ENCODE measurements at regions not wholly inside any gene's neighbourhood (a gene's known extent, or its start where the extent isn't known, plus 50 kb on each side); places are given as distances from the start of the nearest gene placed in this dataset.

DNA sequence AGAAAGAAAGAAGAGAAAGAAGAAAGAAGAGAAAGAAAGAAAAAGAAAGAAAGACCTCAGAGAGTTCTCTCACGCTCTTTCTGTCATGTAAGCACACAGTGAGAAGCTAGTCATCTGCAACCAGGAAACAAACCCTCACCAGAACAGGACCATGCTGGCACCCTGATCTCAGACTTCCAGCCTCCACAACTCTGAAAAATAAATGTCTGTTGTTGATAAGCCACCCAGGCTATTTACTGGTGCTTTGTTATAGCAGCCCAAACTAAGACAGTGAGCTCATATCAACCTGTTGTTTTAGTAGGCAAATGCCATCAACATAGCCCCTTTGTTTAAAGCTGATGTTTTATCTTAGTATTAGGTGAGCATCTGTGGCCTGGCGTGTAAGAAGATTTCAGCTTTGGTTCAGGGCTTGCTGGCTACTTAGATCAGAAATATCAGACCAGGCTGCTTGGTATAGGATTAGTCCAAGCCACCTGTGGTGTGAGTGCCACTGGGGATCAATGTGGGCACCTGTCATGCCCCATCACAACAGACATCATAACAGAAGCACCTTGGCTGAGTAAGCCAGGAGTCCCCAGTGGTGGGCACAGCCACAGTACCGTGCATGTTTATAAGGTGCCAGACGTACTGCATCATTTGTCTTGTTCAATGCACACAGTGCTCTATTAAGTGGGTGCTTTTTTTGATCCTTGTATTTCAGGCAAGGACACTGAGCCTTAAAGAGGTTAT lies 94.4 kb downstream of the LBH start:
- Histone ChIP-seq H3K36me3 (ENCODE audit: control insufficient read depth in 1 of 2, insufficient read depth in 2 of 2, low read length in 2 of 2) (no peaks in the 10 kb centered on the region), H3K27ac (ENCODE audit: low read length) (no peak overlapping the region), H3K4me1 (ENCODE audit: control insufficient read depth in 1 of 2, insufficient read depth in 2 of 2, low read length in 2 of 2) (no peaks in the 10 kb centered on the region), H3K27me3 (ENCODE audit: low read depth, low read length) (no peaks in the 10 kb centered on the region), H3K4me3 (ENCODE audit: low read depth in 1 of 2, low read length in 2 of 2) (no peak overlapping the region), H3K9me3 (ENCODE audit: control insufficient read depth in 1 of 2, low read length in 2 of 2) (no peaks in the 10 kb centered on the region)

DNA sequence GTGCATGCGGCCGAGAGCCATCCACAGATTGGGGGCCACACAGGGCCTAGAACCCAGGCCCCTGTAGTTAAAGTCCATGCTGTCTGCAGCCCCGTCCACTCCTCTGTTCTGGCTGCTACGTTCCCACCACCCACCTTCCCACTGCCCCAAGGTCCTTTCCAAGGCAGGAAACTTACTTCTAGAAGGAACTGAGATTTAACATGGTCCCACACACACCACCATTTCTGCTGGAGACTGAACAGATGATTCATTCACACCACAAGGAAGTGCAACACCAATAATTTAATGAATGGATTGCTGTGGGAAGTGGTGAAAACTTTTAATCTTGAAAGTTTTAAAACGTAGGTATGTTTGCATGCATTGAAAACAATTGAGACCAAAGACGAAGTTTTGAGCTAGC lies 95.2 kb downstream of the LBH start:
- Histone ChIP-seq H3K27me3 (ENCODE audit: low read depth, low read length) (no peaks in the 10 kb centered on the region), H3K36me3 (ENCODE audit: control insufficient read depth in 1 of 2, insufficient read depth in 2 of 2, low read length in 2 of 2) (no peaks in the 10 kb centered on the region), H3K27ac (ENCODE audit: low read length) (no peak overlapping the region), H3K9me3 (ENCODE audit: control insufficient read depth in 1 of 2, low read length in 2 of 2) (no peaks in the 10 kb centered on the region), H3K4me1 (ENCODE audit: control insufficient read depth in 1 of 2, insufficient read depth in 2 of 2, low read length in 2 of 2) (no peaks in the 10 kb centered on the region), H3K4me3 (ENCODE audit: low read depth in 1 of 2, low read length in 2 of 2) (no peak overlapping the region)

DNA sequence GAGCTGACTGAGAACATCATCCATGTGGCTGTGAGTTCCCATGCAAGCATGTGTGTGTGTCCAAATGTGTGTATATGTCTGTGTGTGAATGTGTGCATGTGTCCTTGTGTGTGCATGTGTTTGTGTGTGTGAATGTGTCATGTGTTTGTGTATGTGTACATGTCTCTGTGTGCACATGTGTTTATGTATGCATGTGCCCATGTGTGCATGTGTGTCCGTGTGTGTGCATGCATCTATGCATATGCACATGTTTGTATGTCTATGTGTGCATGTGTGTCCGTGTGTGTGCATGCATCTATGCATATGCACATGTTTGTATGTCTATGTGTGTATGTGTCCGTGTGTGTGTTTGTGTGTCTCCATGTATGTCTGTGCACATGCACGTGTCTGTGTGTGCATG lies 99.7 kb downstream of the LBH start:
- H3K27ac ChIP-seq (ENCODE audit: low read length), result no peak overlapping the region
- peaks cover 6 to 12% of the 10 kb centered on the region in 2 donors for H3K4me1 ChIP-seq (ENCODE audit: control insufficient read depth in 1 of 2, insufficient read depth in 2 of 2, low read length in 2 of 2)
- no peak overlapping the region for H3K4me3 ChIP-seq (ENCODE audit: low read depth in 1 of 2, low read length in 2 of 2)
- no peaks in the 10 kb centered on the region for H3K27me3 ChIP-seq (ENCODE audit: low read depth, low read length)
- H3K9me3 ChIP-seq (ENCODE audit: control insufficient read depth in 1 of 2, low read length in 2 of 2), result no peaks in the 10 kb centered on the region
- H3K36me3 ChIP-seq (ENCODE audit: control insufficient read depth in 1 of 2, insufficient read depth in 2 of 2, low read length in 2 of 2), result no peaks in the 10 kb centered on the region

DNA sequence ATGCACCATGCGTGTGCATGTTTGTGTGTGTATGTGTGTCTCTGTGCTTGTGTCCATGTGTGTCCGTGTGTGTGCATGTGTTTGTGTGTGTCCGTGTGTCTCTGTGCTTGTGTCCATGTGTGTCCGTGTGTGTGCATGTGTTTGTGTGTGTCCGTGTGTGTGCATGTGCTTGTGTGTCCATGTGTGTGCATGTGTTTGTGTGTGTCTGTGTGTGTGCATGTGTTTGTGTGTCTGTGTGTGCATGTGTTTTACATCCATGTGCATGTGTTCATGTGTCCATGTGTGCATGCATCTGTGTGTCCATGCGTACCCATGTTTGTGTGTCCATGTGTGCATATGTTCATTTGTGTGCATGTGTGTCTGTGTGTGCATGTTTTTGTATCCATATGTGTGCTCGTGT lies 100.5 kb downstream of the LBH start:
- H3K27ac ChIP-seq (ENCODE audit: low read length), result no peak overlapping the region
- H3K4me3 ChIP-seq (ENCODE audit: low read depth in 1 of 2, low read length in 2 of 2), result no peak overlapping the region
- no peaks in the 10 kb centered on the region for H3K27me3 ChIP-seq (ENCODE audit: low read depth, low read length)
- no peaks in the 10 kb centered on the region for H3K9me3 ChIP-seq (ENCODE audit: control insufficient read depth in 1 of 2, low read length in 2 of 2)
- H3K4me1 ChIP-seq (ENCODE audit: control insufficient read depth in 1 of 2, insufficient read depth in 2 of 2, low read length in 2 of 2), result peaks cover 6 to 12% of the 10 kb centered on the region in 2 donors
- no peaks in the 10 kb centered on the region for H3K36me3 ChIP-seq (ENCODE audit: control insufficient read depth in 1 of 2, insufficient read depth in 2 of 2, low read length in 2 of 2)

DNA sequence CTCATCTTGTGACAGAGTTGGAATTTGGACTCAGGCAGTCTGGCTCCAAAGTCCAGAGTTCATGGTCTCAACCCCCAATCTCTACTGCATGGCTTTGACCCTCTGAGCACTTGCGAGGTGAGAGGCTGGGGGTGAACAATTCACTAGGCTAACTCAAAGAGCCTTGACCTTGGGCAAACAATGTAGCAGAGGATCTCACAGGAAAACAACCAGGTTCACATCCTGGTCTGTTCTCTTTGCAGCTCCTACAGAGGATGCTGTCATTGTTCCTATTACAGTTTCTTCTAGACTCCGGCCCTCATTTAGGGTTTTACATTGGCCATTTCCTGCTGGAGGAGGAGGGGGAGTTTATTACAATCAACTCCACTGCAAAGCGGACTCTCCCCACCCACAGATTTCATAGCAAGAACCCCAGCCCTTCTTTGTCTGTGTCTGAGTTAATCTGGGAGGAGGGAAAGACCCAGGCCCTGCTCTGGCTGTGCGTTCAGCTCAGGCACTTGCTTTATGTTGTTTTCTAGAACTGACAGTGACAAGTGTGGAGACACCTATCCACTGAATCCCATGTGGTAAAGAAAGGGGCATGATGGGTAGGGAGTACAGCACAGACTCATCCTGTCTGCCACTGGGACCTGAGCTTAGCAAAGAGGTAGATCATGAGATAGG lies 101.6 kb downstream of the LBH start:
- Histone ChIP-seq H3K27ac (ENCODE audit: low read length) (no peak overlapping the region), H3K9me3 (ENCODE audit: control insufficient read depth in 1 of 2, low read length in 2 of 2) (no peaks in the 10 kb centered on the region), H3K27me3 (ENCODE audit: low read depth, low read length) (no peaks in the 10 kb centered on the region), H3K4me3 (ENCODE audit: low read depth in 1 of 2, low read length in 2 of 2) (no peak overlapping the region), H3K36me3 (ENCODE audit: control insufficient read depth in 1 of 2, insufficient read depth in 2 of 2, low read length in 2 of 2) (no peaks in the 10 kb centered on the region), H3K4me1 (ENCODE audit: control insufficient read depth in 1 of 2, insufficient read depth in 2 of 2, low read length in 2 of 2) (peaks cover 6 to 12% of the 10 kb centered on the region in 2 donors)

DNA sequence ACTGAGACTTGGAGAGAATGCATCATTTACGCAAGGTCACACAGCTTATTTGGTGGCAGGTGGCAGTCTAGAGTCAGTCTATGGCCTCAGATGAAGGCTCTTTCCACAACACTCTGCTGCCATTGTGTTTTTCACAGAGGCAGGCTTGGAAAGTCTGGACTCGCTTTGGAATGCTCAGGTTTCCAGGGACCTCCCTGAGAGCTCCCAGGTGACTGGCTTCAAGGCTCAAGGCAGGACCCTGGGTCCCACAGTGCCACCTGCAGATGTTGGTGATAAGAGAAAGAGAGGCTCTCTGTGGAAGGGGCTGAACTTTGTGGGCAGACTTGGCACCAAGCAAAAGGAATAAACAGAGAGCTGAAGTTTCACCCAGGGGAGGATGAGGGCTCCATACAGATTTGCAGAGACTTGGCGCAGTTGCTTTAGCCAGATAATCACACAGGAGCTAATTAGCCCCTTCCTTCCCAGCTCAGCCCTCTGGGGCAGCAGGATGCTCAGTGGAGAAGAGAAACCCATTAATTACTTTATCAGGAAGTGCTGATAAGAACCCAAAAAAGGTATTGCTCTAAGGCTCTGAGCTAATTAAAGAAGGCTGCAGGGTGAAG lies 103.5 kb downstream of the LBH start:
- Histone ChIP-seq H3K36me3 (ENCODE audit: control insufficient read depth in 1 of 2, insufficient read depth in 2 of 2, low read length in 2 of 2) (no peaks in the 10 kb centered on the region), H3K4me1 (ENCODE audit: control insufficient read depth in 1 of 2, insufficient read depth in 2 of 2, low read length in 2 of 2) (peaks cover 6 to 12% of the 10 kb centered on the region in 2 donors), H3K27ac (ENCODE audit: low read length) (no peak overlapping the region), H3K4me3 (ENCODE audit: low read depth in 1 of 2, low read length in 2 of 2) (no peak overlapping the region), H3K27me3 (ENCODE audit: low read depth, low read length) (no peaks in the 10 kb centered on the region), H3K9me3 (ENCODE audit: control insufficient read depth in 1 of 2, low read length in 2 of 2) (no peaks in the 10 kb centered on the region)

DNA sequence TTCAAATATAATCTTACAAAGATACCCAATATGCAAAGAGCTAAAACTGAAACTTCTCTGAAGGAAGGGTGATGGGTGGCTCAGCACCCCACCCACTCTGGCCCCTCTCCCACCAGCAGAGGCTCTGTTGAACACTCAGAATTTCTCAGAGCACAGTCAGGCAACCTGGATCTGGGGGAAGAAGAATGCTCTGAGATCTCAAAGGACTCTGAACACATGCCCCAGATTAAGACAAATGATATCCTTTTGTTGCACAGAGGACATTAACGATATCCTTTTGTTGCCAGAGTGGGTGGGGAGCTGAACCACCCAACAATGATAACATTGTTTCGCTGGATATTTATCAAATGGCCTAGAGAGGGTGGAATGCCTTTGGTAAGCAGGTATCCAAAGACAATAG lies 104.8 kb downstream of the LBH start:
- Histone ChIP-seq H3K27ac (ENCODE audit: low read length) (no peak overlapping the region), H3K9me3 (ENCODE audit: control insufficient read depth in 1 of 2, low read length in 2 of 2) (no peaks in the 10 kb centered on the region), H3K27me3 (ENCODE audit: low read depth, low read length) (no peaks in the 10 kb centered on the region), H3K4me1 (ENCODE audit: control insufficient read depth in 1 of 2, insufficient read depth in 2 of 2, low read length in 2 of 2) (peaks cover 6 to 12% of the 10 kb centered on the region in 2 donors), H3K4me3 (ENCODE audit: low read depth in 1 of 2, low read length in 2 of 2) (no peak overlapping the region), H3K36me3 (ENCODE audit: control insufficient read depth in 1 of 2, insufficient read depth in 2 of 2, low read length in 2 of 2) (no peaks in the 10 kb centered on the region)

DNA sequence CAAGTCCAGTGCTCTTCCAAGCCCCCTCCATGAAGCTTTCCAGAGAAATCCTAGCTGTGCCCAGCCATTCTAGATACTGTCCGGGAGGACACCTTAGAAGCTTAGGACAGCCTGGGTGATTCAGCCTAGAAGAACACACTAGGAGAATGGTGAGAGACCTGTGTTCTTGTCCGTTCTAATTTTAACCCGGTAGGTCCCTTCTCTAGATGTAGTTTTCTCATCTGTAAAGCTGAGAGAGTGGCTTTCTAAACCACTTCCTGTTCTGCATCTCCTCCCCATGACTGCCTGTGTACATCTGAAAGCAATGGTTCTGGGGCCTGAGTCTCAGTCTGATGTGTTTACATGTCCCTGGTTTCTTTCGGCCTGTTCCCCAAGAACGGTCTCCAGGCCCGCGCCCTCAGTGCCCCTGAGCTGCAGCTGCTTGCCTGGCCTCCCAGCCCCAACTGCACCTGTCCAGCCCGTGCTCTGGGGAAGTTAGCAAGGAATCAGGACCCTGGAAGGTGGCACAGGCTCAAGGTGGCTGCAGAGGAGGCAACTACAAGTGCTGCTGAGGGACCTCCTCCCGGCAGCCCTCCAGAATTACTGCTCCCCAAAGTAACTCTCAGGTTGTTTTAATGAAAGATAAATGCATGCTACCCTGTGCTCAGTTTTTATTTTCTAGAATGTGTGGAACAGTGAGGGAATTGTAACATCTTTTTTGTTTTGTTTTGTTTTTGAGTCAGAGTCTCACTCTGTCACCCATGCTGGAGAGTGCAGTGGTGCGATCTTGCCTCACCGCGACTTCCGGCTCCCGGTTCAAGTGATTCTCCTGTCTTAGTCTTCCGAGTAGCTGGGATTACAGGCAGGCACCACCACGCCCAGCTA lies 105.9 kb downstream of the LBH start:
- H3K9me3 ChIP-seq (ENCODE audit: control insufficient read depth in 1 of 2, low read length in 2 of 2), result no peaks in the 10 kb centered on the region
- H3K27ac ChIP-seq (ENCODE audit: low read length), result peak overlapping the region; percentile 14
- H3K4me1 ChIP-seq (ENCODE audit: control insufficient read depth in 1 of 2, insufficient read depth in 2 of 2, low read length in 2 of 2), result peaks cover 6 to 12% of the 10 kb centered on the region in 2 donors
- H3K27me3 ChIP-seq (ENCODE audit: low read depth, low read length), result no peaks in the 10 kb centered on the region
- H3K36me3 ChIP-seq (ENCODE audit: control insufficient read depth in 1 of 2, insufficient read depth in 2 of 2, low read length in 2 of 2), result no peaks in the 10 kb centered on the region
- H3K4me3 ChIP-seq (ENCODE audit: low read depth in 1 of 2, low read length in 2 of 2), result no peak overlapping the region

DNA sequence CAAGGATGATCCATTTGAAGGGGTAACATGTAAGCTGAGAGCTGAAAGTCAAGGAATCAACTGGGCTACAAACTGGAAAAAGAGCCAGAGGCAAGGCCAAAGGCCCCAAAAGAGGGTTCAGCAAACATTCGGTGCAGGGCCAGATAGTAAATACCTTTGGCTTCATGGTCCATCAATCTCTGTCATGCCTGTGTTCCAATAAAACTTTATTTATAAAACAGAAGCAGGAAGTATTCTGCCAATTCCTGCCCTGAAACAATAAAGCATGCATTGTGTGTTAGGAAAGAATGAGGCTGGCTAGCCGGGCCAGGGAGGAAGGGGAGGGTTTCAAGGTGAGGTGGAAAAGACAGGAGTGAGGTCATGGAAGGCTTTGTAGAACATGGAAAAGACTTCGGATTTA lies 107.1 kb downstream of the LBH start:
- Histone ChIP-seq H3K4me3 (ENCODE audit: low read depth in 1 of 2, low read length in 2 of 2) (no peak overlapping the region), H3K4me1 (ENCODE audit: control insufficient read depth in 1 of 2, insufficient read depth in 2 of 2, low read length in 2 of 2) (peaks cover 6 to 12% of the 10 kb centered on the region in 2 donors), H3K36me3 (ENCODE audit: control insufficient read depth in 1 of 2, insufficient read depth in 2 of 2, low read length in 2 of 2) (no peaks in the 10 kb centered on the region), H3K9me3 (ENCODE audit: control insufficient read depth in 1 of 2, low read length in 2 of 2) (no peaks in the 10 kb centered on the region), H3K27me3 (ENCODE audit: low read depth, low read length) (no peaks in the 10 kb centered on the region), H3K27ac (ENCODE audit: low read length) (no peak overlapping the region)

DNA sequence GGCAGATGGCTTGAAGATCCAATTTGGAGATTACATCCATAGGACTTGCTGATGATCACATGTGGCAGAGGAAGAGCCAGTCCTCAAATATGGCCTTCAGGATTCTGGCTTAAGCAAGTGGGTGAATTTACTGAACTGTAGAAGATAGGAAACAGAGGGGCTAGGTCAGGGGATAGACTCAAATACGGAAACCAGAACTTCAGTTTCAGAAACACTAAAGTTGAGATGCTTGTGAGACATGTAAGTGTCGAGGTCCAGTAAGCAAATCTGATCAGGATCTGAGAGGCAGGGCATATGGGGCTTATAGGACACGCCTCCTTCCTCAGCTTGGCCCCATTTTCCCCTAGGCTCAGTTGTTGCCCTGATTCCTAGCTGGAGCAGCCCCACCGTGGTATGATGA lies 107.7 kb downstream of the LBH start:
- no peaks in the 10 kb centered on the region for H3K36me3 ChIP-seq (ENCODE audit: control insufficient read depth in 1 of 2, insufficient read depth in 2 of 2, low read length in 2 of 2)
- H3K27me3 ChIP-seq (ENCODE audit: low read depth, low read length), result no peaks in the 10 kb centered on the region
- H3K9me3 ChIP-seq (ENCODE audit: control insufficient read depth in 1 of 2, low read length in 2 of 2), result no peaks in the 10 kb centered on the region
- no peak overlapping the region for H3K4me3 ChIP-seq (ENCODE audit: low read depth in 1 of 2, low read length in 2 of 2)
- no peak overlapping the region for H3K27ac ChIP-seq (ENCODE audit: low read length)
- H3K4me1 ChIP-seq (ENCODE audit: control insufficient read depth in 1 of 2, insufficient read depth in 2 of 2, low read length in 2 of 2), result peaks cover 6 to 12% of the 10 kb centered on the region in 2 donors

All from muscle layer of duodenum (tissue), 2 donors.